Smooth muscle cell (in vitro differentiated cells): ENCODE measurements at regions not wholly inside any gene's neighbourhood (a gene's known extent, or its start where the extent isn't known, plus 50 kb on each side); places are given as distances from the start of the nearest gene placed in this dataset.

Experiments
- DNase-seq: peaks from one replicate; lab custom pipeline; 2025; ENCODE audit not compliant: unreplicated experiment; lab: John Stamatoyannopoulos, UW
- H2AFZ ChIP-seq: fragments of 200-600 bp; sonication (generic); 2 replicates; pipeline ENCODE4 v1.6.0; 2016; ENCODE audit warnings: antibody characterized with exemption, low read depth, mild to moderate bottlenecking
- H3F3A ChIP-seq: fragments of 200-600 bp; sonication (generic); 2 replicates; pipeline ENCODE4 v1.6.0; 2017; ENCODE audit warnings: antibody characterized with exemption, low read depth
- H3K27ac ChIP-seq: fragments of 200-600 bp; sonication (generic); 2 replicates; pipeline ENCODE4 v1.5.1; 2016; ENCODE audit warnings: low read depth, mild to moderate bottlenecking
- H3K27me3 ChIP-seq: fragments of 200-600 bp; sonication (generic); 2 replicates; pipeline ENCODE4 v1.6.1; 2016; ENCODE audit warnings: low read depth, mild to moderate bottlenecking
- H3K36me3 ChIP-seq: fragments of 200-600 bp; sonication (generic); 2 replicates; pipeline ENCODE4 v1.5.1; 2016; ENCODE audit warnings: low read depth
- H3K4me1 ChIP-seq: fragments of 200-600 bp; sonication (generic); 2 replicates; pipeline ENCODE4 v1.5.1; 2016; ENCODE audit warnings: low read depth
- H3K4me2 ChIP-seq: fragments of 200-600 bp; sonication (generic); 2 replicates; pipeline ENCODE4 v1.6.0; 2016; ENCODE audit warnings: mild to moderate bottlenecking
- H3K4me3 ChIP-seq: fragments of 200-600 bp; sonication (generic); 2 replicates; pipeline ENCODE4 v1.5.1; 2016; ENCODE audit warnings: mild to moderate bottlenecking
- H3K79me2 ChIP-seq: fragments of 200-600 bp; sonication (generic); 2 replicates; pipeline ENCODE4 v1.6.0; 2016; ENCODE audit warnings: low read depth, mild to moderate bottlenecking
- H3K9ac ChIP-seq: fragments of 200-600 bp; sonication (generic); 2 replicates; pipeline ENCODE4 v1.6.0; 2016; ENCODE audit warnings: low read depth
- H3K9me3 ChIP-seq: fragments of 200-600 bp; sonication (generic); replicated peaks from 2 replicates; pipeline ENCODE4 v1.5.1; 2016; ENCODE audit warnings: low read depth
- H4K20me1 ChIP-seq: fragments of 200-600 bp; sonication (generic); 2 replicates; pipeline ENCODE4 v1.6.0; 2016; ENCODE audit warnings: low read depth
- CTCF ChIP-seq: fragments of 200-600 bp; sonication (generic); IDR thresholded peaks from 2 replicates; pipeline ENCODE4 v1.5.1; 2017; ENCODE audit warnings: borderline replicate concordance, mild to moderate bottlenecking, antibody characterized with exemption; ENCODE audit not compliant: insufficient read depth, poor library complexity, severe bottlenecking
- WGBS: methylation state at CpG from one replicate; pipeline ENCODE4 v1.1.7; 2016; ENCODE audit warnings: low lambda C conversion rate; 5-methylcytosine and 5-hydroxymethylcytosine counted together

- no peaks in the 10 kb centered on the region for H4K20me1 ChIP-seq
- no peak overlapping the region for H3K27ac ChIP-seq
- H3K4me2 ChIP-seq, result no peak overlapping the region
- no peaks in the 10 kb centered on the region for H3K36me3 ChIP-seq
- H3K79me2 ChIP-seq, result no peaks in the 10 kb centered on the region
- no peaks in the 10 kb centered on the region for H3K9me3 ChIP-seq
- DNase-seq, result no peak
- TF ChIP-seq CTCF, result no peak
- WGBS, result 79% methylated on average over 4 of the region's 4 CpGs
- no peak overlapping the region for H3K9ac ChIP-seq
- H2AFZ ChIP-seq, result no peak overlapping the region
- no peak overlapping the region for H3K4me3 ChIP-seq
- H3F3A ChIP-seq, result no peaks in the 10 kb centered on the region
- no peaks in the 10 kb centered on the region for H3K4me1 ChIP-seq
- H3K27me3 ChIP-seq, result no peaks in the 10 kb centered on the region
Measured at GRCh38 chr17:71677439-71677838, 443.4 kb upstream of the SOX9 start.

DNA sequence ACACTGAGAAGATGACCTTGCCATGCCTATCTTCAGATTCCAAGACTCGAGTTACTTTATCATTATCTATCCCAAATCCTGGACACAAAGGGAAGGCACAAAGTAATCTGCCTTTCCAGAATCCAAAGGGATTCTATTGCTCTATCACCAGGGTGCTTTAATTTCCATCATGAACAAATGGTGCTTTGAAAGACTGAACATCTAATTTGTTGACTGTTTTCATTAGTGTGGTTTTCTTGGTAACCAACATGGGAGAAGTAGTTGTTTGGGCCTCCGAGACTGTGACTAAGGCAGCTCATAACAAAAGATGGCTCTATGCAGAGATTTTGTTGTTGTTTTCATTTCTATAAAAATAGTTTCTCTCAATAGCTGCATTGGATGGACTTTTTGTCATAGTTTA, 441.0 kb upstream of the SOX9 start:
- no peaks in the 10 kb centered on the region for H3K9me3 ChIP-seq
- no peaks in the 10 kb centered on the region for H3K27me3 ChIP-seq
- no peaks in the 10 kb centered on the region for H3F3A ChIP-seq
- H3K27ac ChIP-seq, result no peak overlapping the region
- H4K20me1 ChIP-seq, result no peaks in the 10 kb centered on the region
- H3K9ac ChIP-seq, result no peak overlapping the region
- no peak overlapping the region for H2AFZ ChIP-seq
- H3K79me2 ChIP-seq, result no peaks in the 10 kb centered on the region
- WGBS, result 88% methylated on average over 2 of the region's 2 CpGs
- no peak overlapping the region for H3K4me3 ChIP-seq
- no peaks in the 10 kb centered on the region for H3K36me3 ChIP-seq
- no peak overlapping the region for H3K4me2 ChIP-seq
- no peak for TF ChIP-seq CTCF
- no peak for DNase-seq
- H3K4me1 ChIP-seq, result no peaks in the 10 kb centered on the region

- H3K9ac ChIP-seq, result no peak overlapping the region
- no peak overlapping the region for H2AFZ ChIP-seq
- H3K4me1 ChIP-seq, result no peaks in the 10 kb centered on the region
- H4K20me1 ChIP-seq, result no peaks in the 10 kb centered on the region
- H3K27ac ChIP-seq, result no peak overlapping the region
- TF ChIP-seq CTCF, result no peak
- H3K9me3 ChIP-seq, result no peaks in the 10 kb centered on the region
- 92% methylated on average over 4 of the region's 4 CpGs for WGBS
- no peaks in the 10 kb centered on the region for H3F3A ChIP-seq
- H3K4me3 ChIP-seq, result no peak overlapping the region
- H3K27me3 ChIP-seq, result no peaks in the 10 kb centered on the region
- DNase-seq, result no peak
- no peaks in the 10 kb centered on the region for H3K79me2 ChIP-seq
- no peak overlapping the region for H3K4me2 ChIP-seq
- no peaks in the 10 kb centered on the region for H3K36me3 ChIP-seq
Measured at GRCh38 chr17:71681427-71682173, 439.2 kb upstream of the SOX9 start.

DNA sequence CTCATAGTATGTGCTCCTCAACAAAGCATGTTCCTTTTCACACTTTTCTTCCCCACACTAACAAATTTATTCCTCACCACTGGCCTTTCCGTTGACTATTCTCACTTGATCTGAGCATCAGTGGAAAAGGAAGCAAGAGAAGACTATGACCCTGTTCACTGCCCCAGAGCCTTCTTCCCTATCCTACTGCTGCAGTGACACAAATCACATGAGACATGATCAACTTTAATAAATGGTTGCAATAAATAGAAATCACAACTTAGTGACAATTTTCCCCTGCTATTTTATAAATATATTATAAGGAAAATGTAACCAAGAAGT, 438.7 kb upstream of the SOX9 start:
- WGBS, result 86% methylated on average over 1 of the region's 1 CpG
- H3K27me3 ChIP-seq, result no peaks in the 10 kb centered on the region

More for the DNA sequence above, 438.7 kb upstream of the SOX9 start:
- Histone ChIP-seq H3K27ac (no peak overlapping the region), H3K9ac (no peak overlapping the region), H2AFZ (no peak overlapping the region), H3K36me3 (no peaks in the 10 kb centered on the region), H3K79me2 (no peaks in the 10 kb centered on the region), H3K4me2 (no peak overlapping the region), H3K9me3 (no peaks in the 10 kb centered on the region), H3K4me3 (no peak overlapping the region), H4K20me1 (no peaks in the 10 kb centered on the region), H3F3A (no peaks in the 10 kb centered on the region), H3K4me1 (no peaks in the 10 kb centered on the region)
- DNase-seq, result no peak
- TF ChIP-seq CTCF, result no peak
